Activated CD4-positive, alpha-beta T cell treated with anti-CD3 and anti-CD28 coated beads for 48 hours (primary cell): ENCODE measurements at regions not wholly inside any gene's neighbourhood (a gene's known extent, or its start where the extent isn't known, plus 50 kb on each side); places are given as distances from the start of the nearest gene placed in this dataset.

ENCODE experiments used
- DNase-seq: peaks from one replicate; pipeline ENCODE4 v3.0.0-alpha.2; 2020

- DNase-seq = no peak
Observed at GRCh38 chr12:58143498-58143995, 202.2 kb downstream of the ATP23 start.

- no peak for DNase-seq
Observed at GRCh38 chr12:58148405-58148804, 207.0 kb downstream of the ATP23 start.

DNA sequence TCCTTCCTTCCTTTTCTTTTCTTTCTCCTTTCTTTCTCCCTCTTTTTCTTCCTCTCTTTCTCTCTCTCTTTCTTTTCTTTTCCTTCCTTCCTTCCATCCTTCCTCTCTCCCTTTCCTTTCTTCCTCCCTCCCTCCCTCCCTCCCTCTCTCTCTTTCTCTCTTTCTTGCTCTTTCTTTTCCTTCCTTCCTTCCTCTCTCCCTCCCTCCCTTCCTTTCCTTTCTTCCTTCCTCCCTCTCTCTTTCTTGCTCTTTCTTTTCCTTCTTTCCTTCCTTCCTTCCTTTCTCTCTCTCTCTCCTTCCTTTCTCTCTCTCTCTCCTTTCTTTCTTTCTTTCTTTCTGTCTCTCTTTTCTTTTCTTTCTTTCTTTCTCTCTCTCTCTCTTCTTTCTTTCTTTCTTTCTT is 207.6 kb downstream of the ATP23 start:
- no peak for DNase-seq

DNA sequence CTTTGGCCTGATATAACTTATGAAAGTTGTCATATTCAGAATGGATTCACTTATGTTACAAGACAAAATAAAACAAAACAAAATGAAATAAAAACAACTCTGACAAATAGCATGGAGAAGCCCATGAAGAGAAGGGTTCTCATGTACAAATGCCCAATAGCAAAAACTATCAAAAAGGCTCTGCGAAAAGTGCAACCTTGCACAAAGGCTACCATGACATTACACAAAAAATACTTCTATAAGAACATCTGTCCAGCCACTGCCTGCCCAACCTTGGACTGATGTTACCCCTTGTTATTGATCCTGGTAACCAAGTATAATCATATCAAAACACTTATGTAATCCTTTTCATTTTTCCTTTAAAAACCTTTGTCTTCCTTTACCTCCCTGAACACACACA is 213.0 kb downstream of the ATP23 start:
- no peak for DNase-seq

GRCh38 chr12:58156697-58157096 is 215.3 kb downstream of the ATP23 start:
- DNase-seq = no peak

DNA sequence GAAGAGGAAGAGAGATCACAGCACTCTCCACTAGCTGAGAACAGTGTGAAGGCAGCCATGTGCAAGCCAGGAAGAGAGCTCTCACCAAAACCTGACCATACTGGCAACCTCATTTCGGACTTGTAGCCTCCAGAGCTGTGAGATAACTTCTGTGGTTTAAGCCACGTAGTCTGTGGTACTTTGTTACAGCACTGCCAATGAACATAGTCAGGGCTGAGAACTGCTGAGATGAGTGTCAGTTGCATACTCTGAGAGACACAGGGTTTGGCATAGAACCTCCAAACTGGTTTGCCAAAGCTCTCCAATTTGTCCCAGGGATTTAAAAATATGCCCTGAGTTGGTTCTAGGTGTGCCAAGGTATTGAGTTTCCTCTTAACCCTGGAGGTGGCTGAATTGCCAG is 218.6 kb downstream of the ATP23 start:
- no peak for DNase-seq

GRCh38 chr12:58161773-58162172 is 220.4 kb downstream of the ATP23 start:
- no peak for DNase-seq

- no peak for DNase-seq
Observed at GRCh38 chr12:58163021-58163420, 221.7 kb downstream of the ATP23 start.

DNA sequence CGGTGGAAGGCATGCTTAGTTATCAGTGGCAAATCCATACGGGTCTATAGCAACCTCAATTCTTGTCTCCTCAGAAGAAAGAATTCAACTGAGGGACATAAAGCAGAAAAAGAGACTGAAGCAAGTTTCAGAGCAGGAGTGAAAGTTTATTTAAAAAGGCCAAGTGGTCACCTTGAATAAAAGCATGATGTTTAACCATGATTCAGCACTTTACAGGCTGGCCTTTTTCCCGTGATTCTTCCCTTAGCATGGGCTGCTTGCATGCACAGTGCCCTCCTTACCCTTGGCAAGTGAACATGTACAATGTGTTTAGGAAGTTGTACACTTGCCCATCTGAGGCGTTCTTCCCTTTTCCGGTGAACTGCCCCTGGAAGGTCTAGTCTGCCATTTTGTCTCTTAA is 225.3 kb downstream of the ATP23 start:
- no peak for DNase-seq

DNA sequence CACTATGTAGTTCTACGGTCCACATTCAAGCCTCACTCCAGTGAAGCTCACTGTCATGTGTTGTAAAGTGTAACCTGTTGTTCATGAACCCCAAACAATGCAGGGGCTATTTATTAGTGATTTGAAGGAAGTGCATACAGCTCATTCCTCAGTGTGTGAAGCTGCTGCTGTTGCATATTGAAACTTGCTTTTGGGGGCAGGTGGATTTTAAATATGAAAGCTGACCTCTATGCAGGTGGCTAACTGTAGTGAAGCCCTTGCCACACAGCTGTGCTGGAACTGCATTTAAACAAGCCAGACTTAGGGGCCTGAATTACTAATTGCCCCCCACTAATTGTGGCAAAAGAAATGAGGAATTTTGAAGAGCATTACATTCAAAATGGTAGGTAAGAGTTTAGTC is 226.3 kb downstream of the ATP23 start:
- no peak for DNase-seq

DNA sequence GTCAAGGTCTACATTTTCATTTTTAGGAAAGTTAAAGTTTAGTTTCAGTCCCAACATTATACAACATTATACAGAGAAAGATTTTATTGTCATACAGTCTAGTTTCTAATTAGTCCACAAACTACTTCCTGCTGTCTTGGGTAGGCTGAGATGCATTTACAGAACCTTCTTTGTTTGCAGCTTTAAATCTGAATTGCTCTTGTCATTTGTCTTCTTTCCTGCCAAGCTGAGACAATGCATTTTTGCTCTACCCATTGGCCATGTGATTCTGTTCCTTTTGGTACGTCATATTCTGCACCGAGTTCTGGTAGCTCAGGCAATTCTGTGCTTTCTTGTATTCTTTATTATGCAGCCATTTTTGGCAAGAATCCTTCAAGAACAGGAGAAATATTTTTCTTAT is 228.5 kb downstream of the ATP23 start:
- no peak for DNase-seq

DNA sequence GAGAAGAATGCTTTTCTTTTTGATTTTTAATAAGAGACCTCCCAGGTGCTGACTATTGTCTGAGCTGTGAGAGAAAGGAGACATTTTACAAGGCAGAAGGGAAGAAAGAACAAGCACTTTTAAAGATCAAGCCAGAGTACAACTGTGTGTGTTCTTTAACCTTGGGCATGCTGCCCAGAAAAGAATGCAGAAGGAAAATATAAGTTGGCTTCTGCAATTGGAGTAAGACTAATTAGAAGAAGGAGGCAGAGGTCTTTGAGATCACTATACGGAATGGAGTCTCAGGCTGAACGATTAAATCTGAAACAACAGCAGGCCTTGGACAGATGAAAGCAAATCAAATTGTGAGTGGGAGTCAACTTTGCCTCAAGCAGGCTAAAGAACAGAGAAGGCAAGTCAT is 230.5 kb downstream of the ATP23 start:
- no peak for DNase-seq

GRCh38 chr12:58172433-58173073 is 231.2 kb downstream of the ATP23 start:
- no peak for DNase-seq

GRCh38 chr12:58174316-58174715 is 232.9 kb downstream of the ATP23 start:
- no peak for DNase-seq

DNA sequence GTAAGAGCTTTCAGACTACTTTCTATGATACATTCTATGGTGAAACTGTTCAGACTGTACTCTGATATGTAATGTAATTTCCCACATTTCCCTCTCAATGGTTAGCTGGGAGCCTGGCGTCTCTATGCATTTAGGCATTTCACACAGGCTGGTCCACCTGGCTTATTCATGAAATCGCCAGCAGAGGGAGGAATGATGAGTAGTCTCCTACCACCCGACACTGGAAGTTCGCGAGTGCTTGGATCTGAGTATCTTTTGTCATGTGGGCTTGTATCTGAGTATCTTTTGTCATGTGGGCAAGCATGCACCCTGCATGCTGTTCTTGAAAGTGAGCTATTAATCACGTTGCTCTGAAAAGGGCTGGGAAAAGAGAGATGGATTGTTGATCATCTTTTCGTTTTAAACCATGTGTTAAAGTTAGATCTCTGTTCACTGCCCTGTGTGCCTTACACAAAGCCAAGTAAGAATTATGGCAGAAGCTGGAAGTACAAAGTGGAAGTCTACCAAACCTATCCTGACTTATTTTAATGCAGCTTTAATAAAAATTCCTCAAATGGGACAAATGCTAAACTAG is 235.0 kb downstream of the ATP23 start:
- DNase-seq = no peak

- no peak for DNase-seq
Observed at GRCh38 chr12:58177366-58177765, 236.0 kb downstream of the ATP23 start.

DNA sequence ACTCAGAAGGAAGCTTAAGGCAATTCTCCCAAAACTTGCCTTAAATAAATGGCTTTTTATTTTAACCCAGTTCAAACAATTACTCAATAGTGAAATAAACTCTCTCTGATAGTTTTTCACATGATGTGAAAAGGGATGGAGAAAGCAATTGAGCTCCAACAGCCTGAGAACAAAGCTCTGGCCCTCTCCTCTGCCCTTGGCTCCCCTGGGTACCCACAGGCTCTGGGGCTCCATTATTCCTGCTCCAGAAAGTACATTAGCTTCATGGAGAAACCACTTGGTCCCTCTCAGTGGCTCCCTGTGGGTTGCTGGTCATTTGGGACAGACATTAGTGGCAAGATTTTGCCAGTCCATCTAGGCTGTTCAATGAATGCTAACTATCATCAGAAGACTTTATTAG is 242.8 kb downstream of the ATP23 start:
- DNase-seq = no peak

GRCh38 chr12:58186401-58186800 is 245.0 kb downstream of the ATP23 start:
- no peak for DNase-seq

DNA sequence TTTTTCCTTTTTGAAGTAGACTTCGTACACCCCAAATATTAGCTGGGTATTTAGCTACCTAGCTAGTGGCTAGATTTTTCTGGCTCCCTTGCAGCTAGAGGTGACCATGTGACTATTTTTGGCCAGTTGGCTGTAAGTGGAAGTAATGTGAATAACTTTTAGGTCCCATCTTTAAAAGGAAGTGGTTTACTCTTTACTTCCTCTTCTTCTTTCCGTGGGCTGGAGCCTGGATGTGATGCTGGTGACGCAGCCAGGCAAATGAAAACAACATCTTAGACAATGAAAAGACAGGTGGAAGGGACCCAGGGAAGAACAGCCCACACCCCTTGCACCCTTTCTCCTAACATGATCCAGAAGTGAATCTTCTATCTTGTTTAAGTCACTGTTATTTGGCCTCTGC is 245.5 kb downstream of the ATP23 start:
- no peak for DNase-seq

DNA sequence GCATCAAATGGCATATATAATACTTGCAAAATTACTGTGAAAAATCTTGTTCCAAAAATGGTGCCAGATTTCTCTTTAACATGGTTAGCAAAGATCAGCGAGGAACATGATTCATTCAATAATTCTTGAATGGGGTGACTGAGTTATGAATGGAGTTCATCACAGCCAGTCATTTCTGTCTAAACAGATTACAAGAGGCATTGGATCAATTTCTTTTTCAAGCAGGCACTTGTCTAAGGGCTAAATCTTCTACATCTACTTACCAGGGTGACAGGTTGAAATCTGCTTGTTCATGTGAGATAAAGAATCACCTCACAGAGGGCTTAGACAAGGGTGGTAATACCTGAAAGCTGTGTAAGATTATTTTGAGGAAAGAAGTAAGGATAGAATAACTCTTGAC is 247.7 kb downstream of the ATP23 start:
- no peak for DNase-seq

DNA sequence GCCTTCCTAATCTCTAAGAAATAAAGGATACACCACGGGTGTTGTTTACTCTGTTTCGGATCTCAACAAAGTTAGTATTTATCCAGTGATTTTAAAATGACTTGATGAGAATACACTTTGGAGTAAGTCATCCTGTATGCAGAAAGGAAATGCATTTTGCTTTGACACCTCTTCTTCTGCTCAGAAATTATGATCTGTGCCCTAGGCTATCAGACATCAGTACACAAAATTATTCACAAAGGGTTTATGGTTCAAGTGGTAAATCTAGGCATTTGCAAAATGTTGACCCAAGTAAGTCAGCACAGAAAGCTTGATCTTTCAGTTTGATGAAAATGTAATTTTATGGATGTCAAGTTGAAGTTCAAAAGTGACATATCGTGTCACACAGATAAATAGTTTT is 248.5 kb downstream of the ATP23 start:
- DNase-seq = no peak

DNA sequence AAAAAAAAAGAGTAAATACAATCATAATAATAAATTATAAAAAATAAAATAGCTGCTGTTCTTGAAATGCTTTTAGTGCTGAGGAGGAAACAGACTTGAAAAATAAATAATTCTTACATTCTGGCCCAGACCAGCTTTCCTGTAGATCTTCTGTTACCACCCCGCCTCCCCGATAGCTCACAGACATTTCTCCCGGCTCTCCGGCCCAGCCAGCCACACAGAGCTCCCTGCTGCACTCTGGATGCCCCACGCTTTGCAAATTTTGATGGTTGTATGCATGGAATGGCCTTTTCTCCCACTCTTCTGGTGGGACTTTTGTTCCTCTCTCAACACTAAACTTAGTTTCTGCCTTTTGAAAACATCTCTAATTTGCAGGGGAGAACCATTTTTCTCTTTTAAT is 249.3 kb downstream of the ATP23 start:
- no peak for DNase-seq

DNA sequence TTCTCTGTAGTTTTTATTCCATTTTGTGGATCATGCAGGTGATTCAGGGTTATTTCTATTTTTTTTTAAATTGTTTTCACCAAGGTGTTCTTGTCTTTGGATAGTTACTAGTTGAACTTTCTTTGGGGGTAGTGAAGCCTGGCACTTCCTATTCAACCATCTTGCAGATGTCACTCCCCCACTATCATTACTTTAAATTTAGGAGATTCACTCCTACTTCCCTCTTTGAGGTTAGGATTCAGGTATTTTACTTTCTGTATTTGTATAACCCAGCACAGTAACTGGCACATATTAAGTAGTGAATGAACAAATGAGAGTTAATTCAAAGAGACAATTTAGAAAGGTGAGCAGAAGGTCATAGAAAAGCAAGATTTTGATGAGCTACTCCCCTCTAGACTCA is 255.6 kb downstream of the ATP23 start:
- DNase-seq = no peak

DNA sequence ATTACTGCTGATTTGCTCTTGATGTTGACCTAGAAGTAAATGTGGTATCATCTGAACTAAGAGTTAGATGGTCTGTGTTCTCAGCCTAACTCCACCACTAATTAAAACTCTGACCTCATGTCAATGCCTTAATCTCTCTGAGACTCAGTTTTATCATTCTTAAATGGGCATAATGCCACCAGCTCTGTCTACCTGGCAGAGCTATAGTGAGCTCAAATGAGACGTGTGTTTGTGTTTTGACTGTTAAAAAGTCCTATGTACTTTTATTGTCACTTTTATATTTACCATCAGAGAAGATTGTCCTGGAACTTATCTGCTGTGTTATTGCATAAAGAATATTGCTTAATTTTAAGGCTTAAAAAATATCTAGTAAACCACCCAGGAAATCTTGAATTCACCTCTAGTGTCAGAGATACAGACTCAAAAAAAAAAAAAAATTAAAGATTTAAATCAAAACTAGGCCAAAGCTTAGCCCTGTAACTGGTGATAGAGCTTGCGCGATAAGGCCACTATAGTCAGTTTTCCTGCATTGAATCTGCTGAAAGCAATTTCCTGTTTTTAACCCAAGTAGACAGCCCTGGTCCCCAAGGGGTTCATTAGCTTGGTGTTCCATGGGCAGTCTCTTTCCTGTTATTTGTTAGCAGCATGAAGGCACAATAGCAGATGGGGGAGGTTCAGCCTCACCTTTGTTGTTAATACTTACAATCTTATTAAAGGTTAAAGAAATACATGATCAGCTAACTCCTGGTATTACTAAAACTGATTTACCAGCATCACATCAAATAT is 261.8 kb downstream of the ATP23 start:
- DNase-seq = no peak
